H1 (cell line): ENCODE measurements at regions not wholly inside any gene's neighbourhood (a gene's known extent, or its start where the extent isn't known, plus 50 kb on each side); places are given as distances from the start of the nearest gene placed in this dataset.

Source experiments
- CTCF ChIA-PET: fragments of 300-600 bp; sonication (Branson Sonifier 250); formaldehyde crosslinking; loops from one replicate; lab custom pipeline; 2021; ENCODE audit not compliant: partially characterized antibody; lab: Charles Lee
- POLR2A ChIA-PET: fragments of 300-600 bp; sonication (Branson Sonifier 250); formaldehyde crosslinking; loops from one replicate; lab custom pipeline; 2021; ENCODE audit warnings: inconsistent platforms; ENCODE audit not compliant: partially characterized antibody; lab: Charles Lee
- DNase-seq, 2 experiments: peaks; one replicate each; pipeline versions ENCODE4 v3.0.0 to v3.0.0-alpha.2; 2010 to 2022; ENCODE audit warnings: low spot score in 2 of 2, low read depth in 1 of 2, mixed read lengths in 1 of 2
- FAIRE-seq: peaks from 2 replicates; lab custom pipeline; 2011; peaks lifted over from hg19 to GRCh38; lab: Jason Lieb, UNC
- H2AFZ ChIP-seq: 2 replicates; pipeline ENCODE4 v1.8.1; 2012; ENCODE audit warnings: low read length, inconsistent platforms
- H2AK5ac ChIP-seq: 2 replicates; pipeline ENCODE4 v1.6.1; 2013; ENCODE audit warnings: low read depth, low read length
- H2BK120ac ChIP-seq: replicated peaks from 2 replicates; pipeline ENCODE3; 2013; ENCODE audit warnings: low read depth, low read length, inconsistent platforms
- H2BK12ac ChIP-seq: 2 replicates; pipeline ENCODE4 v1.6.1; 2013; ENCODE audit warnings: low read depth, low read length
- H2BK15ac ChIP-seq: 2 replicates; pipeline ENCODE4 v1.6.1; 2013; ENCODE audit warnings: low read length
- H2BK20ac ChIP-seq: 2 replicates; pipeline ENCODE4 v1.6.1; 2013; ENCODE audit warnings: low read length
- H2BK5ac ChIP-seq: 2 replicates; pipeline ENCODE4 v1.6.1; 2013; ENCODE audit warnings: low read depth, low read length
- H3K14ac ChIP-seq: 2 replicates; pipeline ENCODE4 v1.6.1; 2013; ENCODE audit warnings: inconsistent platforms; ENCODE audit not compliant: insufficient read length
- H3K18ac ChIP-seq: 2 replicates; pipeline ENCODE4 v1.6.1; 2013; ENCODE audit warnings: low read length; ENCODE audit errors: extremely low read depth
- H3K23ac ChIP-seq: 2 replicates; pipeline ENCODE4 v1.6.1; 2013; ENCODE audit warnings: inconsistent platforms; ENCODE audit not compliant: insufficient read length
- H3K23me2 ChIP-seq: 2 replicates; pipeline ENCODE4 v1.6.1; 2013; ENCODE audit warnings: low read depth, low read length
- H3K27ac ChIP-seq: 2 replicates; pipeline ENCODE4 v1.6.1; 2011; ENCODE audit warnings: low read depth, low read length, inconsistent platforms
- H3K27me3 ChIP-seq, 4 experiments: replicated peaks in 1 of 4; 1 replicate in 1 of 4; 2 replicates in 3 of 4; pipeline versions ENCODE4 v1.6.1 to v1.8.1; 2011 to 2013; ENCODE audit warnings: low read length in 3 of 4, mild to moderate bottlenecking in 3 of 4, inconsistent platforms in 2 of 4, mixed read lengths in 2 of 4, moderate library complexity in 1 of 4; ENCODE audit not compliant: control insufficient read depth in 3 of 4, insufficient read depth in 3 of 4; ENCODE audit errors: extremely low read depth in 1 of 4
- H3K36me3 ChIP-seq, 4 experiments: 2 replicates each; pipeline versions ENCODE4 v1.6.1 to v1.8.1; 2011 to 2013; ENCODE audit warnings: mild to moderate bottlenecking in 4 of 4, low read length in 3 of 4, moderate library complexity in 2 of 4, control low read depth in 1 of 4, inconsistent platforms in 1 of 4; ENCODE audit not compliant: insufficient read depth in 4 of 4, control insufficient read depth in 2 of 4
- H3K4ac ChIP-seq: replicated peaks from 2 replicates; pipeline ENCODE3; 2013; ENCODE audit warnings: low read length, low read depth, mixed read lengths, inconsistent platforms; ENCODE audit not compliant: insufficient read length
- H3K4me1 ChIP-seq, 4 experiments: replicated peaks in 1 of 4; 1 replicate in 1 of 4; 2 replicates in 3 of 4; pipeline versions ENCODE4 v1.6.1 to v1.8.1; 2011 to 2013; ENCODE audit warnings: low read length in 3 of 4, inconsistent platforms in 2 of 4, mixed read lengths in 1 of 4; ENCODE audit not compliant: insufficient read depth in 4 of 4, control insufficient read depth in 3 of 4
- H3K4me2 ChIP-seq, 2 experiments: 2 replicates each; pipeline versions ENCODE4 v1.6.1 to v1.8.1; 2011 to 2013; ENCODE audit warnings: low read depth in 2 of 2, low read length in 2 of 2, control low read depth in 1 of 2, inconsistent platforms in 1 of 2, mild to moderate bottlenecking in 1 of 2; ENCODE audit not compliant: insufficient read depth in 1 of 2
- H3K4me3 ChIP-seq, 4 experiments: fragments of 200-600, 300-600 bp in 1 of 4; sonication (generic), shearing (Covaris generic), sonication (Bioruptor Twin) in 1 of 4; 2 replicates each; pipeline versions ENCODE4 v1.5.1 to v1.8.1; 2011 to 2016; ENCODE audit warnings: low read length in 4 of 4, low read depth in 3 of 4, control low read depth in 2 of 4, inconsistent platforms in 2 of 4, mild to moderate bottlenecking in 2 of 4, mixed read lengths in 1 of 4, moderate library complexity in 1 of 4; ENCODE audit not compliant: insufficient read depth in 2 of 4; ENCODE audit errors: extremely low read depth in 1 of 4
- H3K56ac ChIP-seq: replicated peaks from 2 replicates; pipeline ENCODE3; 2013; ENCODE audit warnings: low read depth, mild to moderate bottlenecking, mixed read lengths, low read length, inconsistent platforms; ENCODE audit not compliant: insufficient read length
- H3K79me1 ChIP-seq: 2 replicates; pipeline ENCODE4 v1.6.1; 2013; ENCODE audit warnings: low read depth, low read length, control low read depth
- H3K79me2 ChIP-seq, 2 experiments: 2 replicates each; pipeline versions ENCODE4 v1.6.1 to v1.8.1; 2012 to 2013; ENCODE audit warnings: low read length in 2 of 2, mild to moderate bottlenecking in 2 of 2, inconsistent platforms in 1 of 2; ENCODE audit not compliant: insufficient read depth in 2 of 2, control insufficient read depth in 1 of 2
- H3K9ac ChIP-seq, 4 experiments: replicated peaks in 1 of 4; 1 replicate in 1 of 4; 2 replicates in 3 of 4; pipeline versions ENCODE4 v1.6.1 to v1.8.1; 2011 to 2013; ENCODE audit warnings: low read depth in 3 of 4, low read length in 3 of 4, control low read depth in 2 of 4, mild to moderate bottlenecking in 2 of 4, moderate library complexity in 2 of 4, inconsistent platforms in 1 of 4; ENCODE audit errors: extremely low read depth in 1 of 4
- H3K9me3 ChIP-seq, 2 experiments: 2 replicates each; pipeline versions ENCODE4 v1.6.1 to v1.8.1; 2012 to 2013; ENCODE audit warnings: mild to moderate bottlenecking in 2 of 2, moderate library complexity in 2 of 2, control low read depth in 1 of 2, inconsistent platforms in 1 of 2, low read depth in 1 of 2, low read length in 1 of 2, mixed read lengths in 1 of 2; ENCODE audit not compliant: insufficient read depth in 2 of 2
- H4K20me1 ChIP-seq, 2 experiments: replicated peaks in 1 of 2; 2 replicates each; pipeline versions ENCODE3 to v1.8.1; 2011 to 2013; ENCODE audit warnings: inconsistent platforms in 2 of 2, low read length in 2 of 2, mild to moderate bottlenecking in 1 of 2; ENCODE audit not compliant: insufficient read depth in 2 of 2, control insufficient read depth in 1 of 2
- H4K5ac ChIP-seq: 2 replicates; pipeline ENCODE4 v1.6.1; 2013; ENCODE audit warnings: low read length, low read depth, mixed read lengths, inconsistent platforms; ENCODE audit not compliant: insufficient read length
- H4K8ac ChIP-seq: 2 replicates; pipeline ENCODE4 v1.8.0; 2013; ENCODE audit warnings: mild to moderate bottlenecking, moderate library complexity, low read length, inconsistent platforms; ENCODE audit not compliant: insufficient read depth; ENCODE audit errors: extremely low read depth
- H4K91ac ChIP-seq: replicated peaks from 2 replicates; pipeline ENCODE3; 2013; ENCODE audit warnings: low read length, mixed read lengths, inconsistent platforms; ENCODE audit not compliant: insufficient read length
- EZH2 ChIP-seq: fragments of 200-600 bp; sonication (generic); IDR thresholded peaks from 2 replicates; pipeline ENCODE4 v1.7.1; 2012; ENCODE audit warnings: low read depth, mild to moderate bottlenecking, moderate library complexity, low read length, inconsistent platforms; ENCODE audit not compliant: severe bottlenecking
- HDAC2 ChIP-seq, 2 experiments: fragments of 300-600 bp in 1 of 2; sonication (generic) in 1 of 2; IDR thresholded peaks; 2 replicates each; pipeline ENCODE4 v1.6.1; 2011 to 2012; ENCODE audit warnings: low read depth in 2 of 2, low read length in 2 of 2, mild to moderate bottlenecking in 2 of 2, moderate library complexity in 2 of 2, borderline replicate concordance in 1 of 2, inconsistent platforms in 1 of 2
- WGBS, 2 experiments: shearing (Covaris generic) in 1 of 2; methylation state at CpG; one replicate each; pipeline versions ENCODE4 v1.1.6 to v1.1.7; 2013 to 2015; ENCODE audit warnings: low lambda C conversion rate in 2 of 2, mixed read lengths in 2 of 2, inconsistent platforms in 1 of 2, low coverage in 1 of 2, missing lambda C conversion rate in 1 of 2; ENCODE audit not compliant: insufficient replicate concordance in 2 of 2, insufficient coverage in 1 of 2, insufficient read length in 1 of 2; ENCODE audit errors: extremely low coverage in 1 of 2, missing lambda C conversion rate in 1 of 2; 5-methylcytosine and 5-hydroxymethylcytosine counted together

DNA sequence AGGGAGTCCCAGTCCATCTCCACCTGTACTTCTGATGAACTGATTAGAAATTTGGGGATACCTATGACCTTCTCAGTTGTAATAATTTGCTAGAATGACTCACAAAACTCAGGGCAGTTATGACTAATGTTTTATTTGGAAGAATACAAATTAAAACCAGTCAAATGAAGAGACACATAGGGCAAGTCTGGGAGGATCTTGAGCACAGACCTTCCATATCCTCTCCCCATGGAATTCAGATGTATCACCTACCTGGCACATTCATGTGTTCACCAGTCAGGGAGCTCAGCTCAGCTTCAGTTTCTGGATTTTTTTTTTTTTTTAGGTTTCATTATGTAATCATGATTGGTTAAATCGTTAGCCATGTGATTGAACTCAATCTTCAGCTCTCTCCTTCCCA, 247.7 kb downstream of the VGLL3 start:
- H2BK15ac ChIP-seq, result no peak overlapping the region
- 73% methylated on average over 1 of the region's 1 CpG; no CpG with 5 or more reads in 1 of the 2 experiments for WGBS, 2 experiments
- no peak overlapping the region for H2BK120ac ChIP-seq
- H3K56ac ChIP-seq, result no peak overlapping the region
- no peaks in the 10 kb centered on the region for H3K79me2 ChIP-seq
- H4K91ac ChIP-seq, result no peak overlapping the region
- H3K9ac ChIP-seq, result no peak overlapping the region
- no peaks in the 10 kb centered on the region for H3K27me3 ChIP-seq
- 0 out of 2 replicates have a peak overlapping the region, but pooled peaks have one; percentile 56 for H2AFZ ChIP-seq
- no peaks in the 10 kb centered on the region for H4K20me1 ChIP-seq
- no peak for DNase-seq
- no peak overlapping the region for H3K27ac ChIP-seq
- TF ChIP-seq HDAC2 (IDR thresholded peaks at IDR 0.05; ENCODE audit: borderline replicate concordance in 1 of 2, low read depth in 2 of 2, low read length in 2 of 2), result no peak
- TF ChIP-seq EZH2, result no peak
- TF ChIP-seq, all 59 proteins: peak for 0
- no peak overlapping the region for H2AK5ac ChIP-seq
- H4K8ac ChIP-seq, result no peak overlapping the region
- H3K14ac ChIP-seq, result no peak overlapping the region
- H4K5ac ChIP-seq, result no peak overlapping the region
- H3K4me3 ChIP-seq, result no peak overlapping the region
- H3K9me3 ChIP-seq, result no peaks in the 10 kb centered on the region
- no peaks in the 10 kb centered on the region for H3K23me2 ChIP-seq
- ChIA-PET POLR2A (no interaction called here), CTCF (no interaction called here)
- no peak for FAIRE-seq
- no peak overlapping the region for H3K4me2 ChIP-seq
- no peak overlapping the region for H2BK5ac ChIP-seq
- no peaks in the 10 kb centered on the region for H3K36me3 ChIP-seq
- H3K4me1 ChIP-seq, result no peaks in the 10 kb centered on the region
- H2BK12ac ChIP-seq, result no peak overlapping the region
- H3K23ac ChIP-seq, result no peak overlapping the region
- H3K79me1 ChIP-seq, result no peaks in the 10 kb centered on the region
- no peak overlapping the region for H3K18ac ChIP-seq
- H2BK20ac ChIP-seq, result no peak overlapping the region
- no peak overlapping the region for H3K4ac ChIP-seq
